IMR-90 (cell line): ENCODE measurements at regions not wholly inside any gene's neighbourhood (a gene's known extent, or its start where the extent isn't known, plus 50 kb on each side); places are given as distances from the start of the nearest gene placed in this dataset.

Experiments used
- ATAC-seq: fragments of 200-7000 bp; cut with Tn5 transposase; 2 replicates; pipeline ENCODE4 v1.9.1; 2020; ENCODE audit warnings: low read depth, mild to moderate bottlenecking, moderate library complexity
- BruUV-seq: library from RNA; stranded (reverse); fragments of 400-500 nt; replicated peaks from 2 replicates; lab custom pipeline; 2021; lab: Mats Ljungman, UMichigan
- CTCF ChIA-PET: fragments of 300-600 bp; formaldehyde crosslinking; extraction: SDS; loops from one replicate; lab custom pipeline; 2021; ENCODE audit warnings: antibody characterized with exemption; lab: Yijun Ruan, JAX
- POLR2A ChIA-PET: fragments of 300-600 bp; sonication (Branson Sonifier 250); formaldehyde crosslinking; loops from one replicate; lab custom pipeline; 2022; ENCODE audit warnings: antibody characterized with exemption; ENCODE audit not compliant: unreplicated experiment; lab: Charles Lee
- DNase-seq: peaks from one replicate; pipeline ENCODE4 v3.0.0; 2013
- H2AFZ ChIP-seq: replicated peaks from 2 replicates; pipeline ENCODE3; 2013; ENCODE audit warnings: low read length, mild to moderate bottlenecking; ENCODE audit not compliant: poor library complexity
- H2AK5ac ChIP-seq: 2 replicates; pipeline ENCODE4 v1.6.1; 2013; ENCODE audit warnings: low read depth, low read length, inconsistent platforms
- H2AK9ac ChIP-seq: replicated peaks from 2 replicates; pipeline ENCODE3; 2013; ENCODE audit warnings: mild to moderate bottlenecking, low read depth, low read length, moderate library complexity; ENCODE audit not compliant: poor library complexity
- H2BK120ac ChIP-seq: 2 replicates; pipeline ENCODE4 v1.6.1; 2013; ENCODE audit warnings: low read depth, low read length, inconsistent platforms
- H2BK15ac ChIP-seq: 3 replicates; pipeline ENCODE4 v1.6.1; 2013; ENCODE audit warnings: low read depth, low read length, inconsistent platforms
- H2BK20ac ChIP-seq: 2 replicates; pipeline ENCODE4 v1.6.1; 2013; ENCODE audit warnings: low read depth, mild to moderate bottlenecking, inconsistent platforms, low read length, moderate library complexity
- H2BK5ac ChIP-seq: 2 replicates; pipeline ENCODE4 v1.6.1; 2013; ENCODE audit warnings: mild to moderate bottlenecking, low read depth, low read length, inconsistent platforms; ENCODE audit not compliant: poor library complexity, severe bottlenecking
- H3K14ac ChIP-seq: replicated peaks from 2 replicates; pipeline ENCODE4 v1.6.1; 2013; ENCODE audit warnings: low read depth, low read length, inconsistent platforms
- H3K18ac ChIP-seq: 2 replicates; pipeline ENCODE4 v1.6.1; 2013; ENCODE audit warnings: low read depth, low read length, control low read depth
- H3K23ac ChIP-seq: 2 replicates; pipeline ENCODE4 v1.6.1; 2013; ENCODE audit warnings: low read depth, low read length, inconsistent platforms
- H3K27ac ChIP-seq: 2 replicates; pipeline ENCODE4 v1.5.1; 2013; ENCODE audit warnings: mild to moderate bottlenecking, control low read depth, low read length; ENCODE audit not compliant: insufficient read depth
- H3K27me3 ChIP-seq: 2 replicates; pipeline ENCODE4 v1.6.1; 2013; ENCODE audit warnings: low read length; ENCODE audit not compliant: control insufficient read depth, insufficient read depth
- H3K36me3 ChIP-seq: 2 replicates; pipeline ENCODE4 v1.6.1; 2013; ENCODE audit warnings: low read length, mixed read lengths; ENCODE audit not compliant: control insufficient read depth, insufficient read depth
- H3K4ac ChIP-seq: 2 replicates; pipeline ENCODE4 v1.6.1; 2013; ENCODE audit warnings: low read depth, low read length, inconsistent platforms
- H3K4me1 ChIP-seq: 2 replicates; pipeline ENCODE4 v1.6.1; 2013; ENCODE audit warnings: low read length, mixed read lengths; ENCODE audit not compliant: control insufficient read depth, insufficient read depth
- H3K4me2 ChIP-seq: 2 replicates; pipeline ENCODE4 v1.6.1; 2013; ENCODE audit warnings: low read depth, mild to moderate bottlenecking, control low read depth, low read length, moderate library complexity
- H3K4me3 ChIP-seq: 2 replicates; pipeline ENCODE4 v1.5.1; 2013; ENCODE audit warnings: low read depth, mild to moderate bottlenecking, control low read depth, low read length, moderate library complexity; ENCODE audit not compliant: insufficient read depth
- H3K56ac ChIP-seq: 2 replicates; pipeline ENCODE4 v1.6.1; 2013; ENCODE audit warnings: low read length, inconsistent platforms; ENCODE audit not compliant: insufficient read depth; ENCODE audit errors: extremely low read depth
- H3K79me1 ChIP-seq, 2 experiments: 2 replicates each; pipeline ENCODE4 v1.6.1; 2013; ENCODE audit warnings: low read length in 2 of 2, inconsistent platforms in 1 of 2, low read depth in 1 of 2
- H3K9ac ChIP-seq: 2 replicates; pipeline ENCODE4 v1.6.1; 2013; ENCODE audit warnings: low read depth, low read length, control low read depth
- H3K9me1 ChIP-seq: 2 replicates; pipeline ENCODE4 v1.6.1; 2013; ENCODE audit warnings: low read length, inconsistent platforms; ENCODE audit not compliant: insufficient read depth
- H3K9me3 ChIP-seq: 2 replicates; pipeline ENCODE4 v1.6.1; 2013; ENCODE audit warnings: low read length; ENCODE audit not compliant: control insufficient read depth, insufficient read depth
- H4K20me1 ChIP-seq: 2 replicates; pipeline ENCODE4 v1.6.1; 2013; ENCODE audit warnings: low read length, inconsistent platforms; ENCODE audit not compliant: insufficient read depth
- H4K5ac ChIP-seq: 2 replicates; pipeline ENCODE4 v1.6.1; 2013; ENCODE audit warnings: mild to moderate bottlenecking, low read depth, low read length, control low read depth
- H4K8ac ChIP-seq, 2 experiments: 2 replicates each; pipeline ENCODE4 v1.6.1; 2013; ENCODE audit warnings: low read depth in 2 of 2, low read length in 2 of 2, control low read depth in 1 of 2, inconsistent platforms in 1 of 2
- H4K91ac ChIP-seq: 2 replicates; pipeline ENCODE4 v1.6.1; 2013; ENCODE audit warnings: low read depth, low read length, inconsistent platforms; ENCODE audit not compliant: insufficient read depth
- BHLHE40 ChIP-seq: fragments of 150-350 bp; IDR thresholded peaks from 2 replicates; pipeline ENCODE4 v1.6.1; 2016; ENCODE audit warnings: mild to moderate bottlenecking, low read depth, low read length
- CEBPB ChIP-seq: IDR thresholded peaks from 2 replicates; pipeline ENCODE4 v1.6.1; 2012; ENCODE audit warnings: low read depth, low read length, improper control_type of control experiment
- CHD1 ChIP-seq: IDR thresholded peaks from 2 replicates; pipeline ENCODE4 v1.6.1; 2012; ENCODE audit warnings: low read depth, low read length, improper control_type of control experiment
- CTCF ChIP-seq: conservative IDR thresholded peaks from 2 replicates; pipeline ENCODE4 v1.5.1; 2012; ENCODE audit warnings: mild to moderate bottlenecking, low read depth, low read length, improper control_type of control experiment
- ELK1 ChIP-seq: fragments of 150-350 bp; IDR thresholded peaks from 2 replicates; pipeline ENCODE4 v1.6.1; 2016; ENCODE audit warnings: low read depth, mild to moderate bottlenecking, low read length, moderate library complexity, borderline replicate concordance
- FOS ChIP-seq: fragments of 150-350 bp; IDR thresholded peaks from 2 replicates; pipeline ENCODE4 v1.6.1; 2016; ENCODE audit warnings: low read depth, low read length
- MAFK ChIP-seq: IDR thresholded peaks from 2 replicates; pipeline ENCODE4 v1.6.1; 2012; ENCODE audit warnings: low read depth, low read length, improper control_type of control experiment
- MAZ ChIP-seq: IDR thresholded peaks from 2 replicates; pipeline ENCODE4 v1.6.1; 2012; ENCODE audit warnings: low read depth, mild to moderate bottlenecking, low read length, improper control_type of control experiment, moderate library complexity, borderline replicate concordance
- NFE2L2 ChIP-seq: fragments of 150-350 bp; IDR thresholded peaks from 2 replicates; pipeline ENCODE4 v1.6.1; 2016; ENCODE audit warnings: low read depth, mild to moderate bottlenecking, low read length
- POLR2A ChIP-seq: IDR thresholded peaks from 2 replicates; pipeline ENCODE4 v1.6.1; 2012; ENCODE audit warnings: mild to moderate bottlenecking, low read depth, low read length
- RAD21 ChIP-seq: IDR thresholded peaks from 2 replicates; pipeline ENCODE4 v1.6.1; 2012; ENCODE audit warnings: low read length, improper control_type of control experiment
- RCOR1 ChIP-seq: IDR thresholded peaks from 2 replicates; pipeline ENCODE4 v1.6.1; 2012; ENCODE audit warnings: mild to moderate bottlenecking, low read length, improper control_type of control experiment; ENCODE audit not compliant: insufficient replicate concordance
- RFX5 ChIP-seq: IDR thresholded peaks from 2 replicates; pipeline ENCODE4 v1.8.0; 2012; ENCODE audit warnings: low read depth, mild to moderate bottlenecking, low read length, moderate library complexity
- SMC3 ChIP-seq: fragments of 150-350 bp; IDR thresholded peaks from 2 replicates; pipeline ENCODE4 v1.6.1; 2016; ENCODE audit warnings: low read depth, mild to moderate bottlenecking, antibody characterized with exemption, low read length, moderate library complexity
- USF2 ChIP-seq: fragments of 150-350 bp; IDR thresholded peaks from 2 replicates; pipeline ENCODE4 v1.6.1; 2017; ENCODE audit warnings: mild to moderate bottlenecking, antibody characterized with exemption, low read length, low read depth
- WGBS, 2 experiments: methylation state at CpG; one replicate each; pipeline versions ENCODE4 v1.1.5 to v1.1.7; 2013; ENCODE audit warnings: missing lambda C conversion rate in 2 of 2; ENCODE audit not compliant: insufficient read length in 1 of 2; ENCODE audit errors: extremely low coverage in 2 of 2; 5-methylcytosine and 5-hydroxymethylcytosine counted together
- dilution Hi-C: fragments of 300-500 bp; cut with HindIII; formaldehyde crosslinking; loops from one replicate; pipeline ENCODE4 v1.14.3; 2018; ENCODE audit warnings: low sequenced_read_pairs; ENCODE audit not compliant: unreplicated experiment
- in situ Hi-C: fragments of 300-500 bp; cut with MboI; formaldehyde crosslinking; loops from 3 replicates; pipeline ENCODE4 v1.14.3; 2019; ENCODE audit warnings: low sequenced_read_pairs, inconsistent platforms, mixed read lengths
- intact Hi-C: fragments of 100-400 bp; cut with micrococcal nuclease; formaldehyde crosslinking; loops from 2 replicates; pipeline ENCODE4 v1.10.0; 2022

- H2AFZ ChIP-seq, result no peak overlapping the region
- H3K27ac ChIP-seq, result no peak overlapping the region
- H2BK5ac ChIP-seq, result no peak overlapping the region
- no peak overlapping the region for H4K5ac ChIP-seq
- in situ Hi-C loops (no loop called here), dilution Hi-C loops (no loop called here), intact Hi-C loops (no loop called here)
- no peak overlapping the region for H3K23ac ChIP-seq
- BruUV-seq, result no TSS peak
- ATAC-seq (no peak), DNase-seq (no peak)
- ChIA-PET POLR2A (no interaction called here), CTCF (no interaction called here)
- no peak overlapping the region for H2AK9ac ChIP-seq
- H3K36me3 ChIP-seq, result no peaks in the 10 kb centered on the region
- no peak overlapping the region for H3K4me3 ChIP-seq
- no peak overlapping the region for H2BK15ac ChIP-seq
- H3K9ac ChIP-seq, result no peak overlapping the region
- no peak overlapping the region for H3K18ac ChIP-seq
- H3K9me3 ChIP-seq, result no peaks in the 10 kb centered on the region
- H3K4me2 ChIP-seq, result no peak overlapping the region
- no peaks in the 10 kb centered on the region for H3K9me1 ChIP-seq
- no peak overlapping the region for H3K56ac ChIP-seq
- no peak overlapping the region for H4K8ac ChIP-seq
- H4K20me1 ChIP-seq, result no peaks in the 10 kb centered on the region
- TF ChIP-seq NFE2L2, result no peak
- TF ChIP-seq MAZ, result no peak
- no peak for TF ChIP-seq RAD21
- no peak for TF ChIP-seq CEBPB
- TF ChIP-seq CHD1, result no peak
- TF ChIP-seq RFX5, result no peak
- TF ChIP-seq SMC3, result no peak
- no peak for TF ChIP-seq CTCF
- TF ChIP-seq RCOR1, result no peak
- no peak for TF ChIP-seq MAFK
- no peak for TF ChIP-seq POLR2A
- TF ChIP-seq BHLHE40, result no peak
- TF ChIP-seq ELK1, result no peak
- no peak for TF ChIP-seq USF2
- TF ChIP-seq FOS, result no peak
- H3K4me1 ChIP-seq, result no peaks in the 10 kb centered on the region
- WGBS, 2 experiments, result 100% methylated on average over 1 of the region's 3 CpGs; no CpG with 5 or more reads in 1 of the 2 experiments
- H3K79me1 ChIP-seq, result no peaks in the 10 kb centered on the region
- H2AK5ac ChIP-seq, result no peak overlapping the region
- no peak overlapping the region for H2BK20ac ChIP-seq
- no peak overlapping the region for H3K4ac ChIP-seq
- no peaks in the 10 kb centered on the region for H3K27me3 ChIP-seq
- H3K14ac ChIP-seq, result no peak overlapping the region
- H4K91ac ChIP-seq, result no peak overlapping the region
- H2BK120ac ChIP-seq, result no peak overlapping the region
These were observed 50.0 kb upstream of the RFX3 start for GRCh38 chr9:3575821-3576220.
